Heart right ventricle (tissue), 16 donors: ENCODE measurements at regions not wholly inside any gene's neighbourhood (a gene's known extent, or its start where the extent isn't known, plus 50 kb on each side); places are given as distances from the start of the nearest gene placed in this dataset.

Experiments
- ATAC-seq, 8 donors: fragments of 200-7000 bp; cut with Tn5 transposase; one replicate each; pipeline ENCODE4 v1.9.1; 2020; ENCODE audit warnings: mild to moderate bottlenecking in 8 of 8, moderate library complexity in 8 of 8, moderate number of reproducible peaks in 1 of 8
- DNase-seq, 2 donors: peaks; one replicate each; pipeline ENCODE4 v3.0.0-alpha.2; 2020
- H3K27ac ChIP-seq, 10 donors: fragments of 200-600 bp; sonication (generic) in 2 of 10; one replicate each; pipeline versions ENCODE4 v1.5.0 to v1.8.0; 2020 to 2022; ENCODE audit warnings: mild to moderate bottlenecking in 3 of 10
- H3K27me3 ChIP-seq, 7 donors: fragments of 200-600 bp; one replicate each; pipeline ENCODE4 v1.8.0; 2021 to 2022; ENCODE audit warnings: mild to moderate bottlenecking in 2 of 7
- H3K36me3 ChIP-seq, 9 donors: fragments of 200-600 bp; sonication (generic) in 1 of 9; one replicate each; pipeline versions ENCODE4 v1.5.0 to v1.8.0; 2020 to 2022; ENCODE audit warnings: mild to moderate bottlenecking in 2 of 9
- H3K4me1 ChIP-seq, 9 donors: fragments of 200-600 bp; sonication (generic) in 1 of 9; one replicate each; pipeline versions ENCODE4 v1.5.0 to v1.8.0; 2020 to 2022; ENCODE audit warnings: mild to moderate bottlenecking in 4 of 9
- H3K4me3 ChIP-seq, 10 donors: fragments of 200-600 bp; sonication (generic) in 2 of 10; one replicate each; pipeline versions ENCODE4 v1.5.0 to v1.8.0; 2020 to 2022; ENCODE audit warnings: mild to moderate bottlenecking in 7 of 10, moderate library complexity in 2 of 10
- H3K9me3 ChIP-seq, 11 donors: fragments of 200-600 bp in 10 of 11; sonication (generic) in 2 of 11; one replicate each; pipeline versions ENCODE4 v1.5.0 to v1.8.0; 2013 to 2022; ENCODE audit warnings: mild to moderate bottlenecking in 2 of 11, control low read depth in 1 of 11, moderate library complexity in 1 of 11
- CTCF ChIP-seq, 9 donors: fragments of 200-600 bp; sonication (generic) in 2 of 9; IDR thresholded peaks; one replicate each; pipeline versions ENCODE4 v1.5.0 to v1.8.0; 2021 to 2022; ENCODE audit warnings: antibody characterized with exemption in 9 of 9, mild to moderate bottlenecking in 5 of 9, moderate library complexity in 1 of 9
- WGBS, 2 donors: extraction: QIAGEN DNeasy Blood & Tissue Kit; methylation state at CpG; one replicate each; pipeline ENCODE4 v1.1.7; 2013; ENCODE audit warnings: inconsistent platforms in 1 of 2; 5-methylcytosine and 5-hydroxymethylcytosine counted together
- intact Hi-C, 10 donors: fragments of 100-400 bp; cut with DNase I; formaldehyde crosslinking; loops; one replicate each; pipeline versions ENCODE4 v1.11.1 to v1.14.2; 2022
- donor health status: Arrhythmogenic right ventricular cardiomyopathy.
- donor health status: ischemic (EF 13 %, LVEDD 7.1; RV severe dilation, severe dysfunction).
- donor health status: healthy with polysubstance abuse.
- donor health status: DM: no; HTN: yes; CAD: no.
- donor health status: DM: no; HTN: no; CAD: no.
- donor health status: ischemic (EF 25% LVEDD 6.9; RV normal size, moderate dysfunction).
- donor health status: ischemic (EF 25% LVEDD 5.7; RV mildly dilated, moderate dysfunction).
- donor health status: healthy.
- donor health status: DM: yes; HTN: yes; CAD: no.
- donor health status: Ischemic cardiomyopathy.
- donor health status: ischemic (EF 35%, LVEDD 5.7; RV mildly dilated, moderate dysfunction).
- donor health status: nonischemic (EF 11% LVEDD 7.7; RV severe dilation, severe dysfunction).
- donor health status: DM: yes; HTN: yes; CAD: no.
- donor health status: PGD.
- donor health status: ischemic (EF 29% LVEDD 5.4; RV normal size, mild dysfunction).
- donor health status: nonischemic (EF 23%, LVEDD 6.1; RV moderate dilation, normal function).

GRCh38 chr5:145464171-145464570 lies 371.0 kb downstream of the PRELID2 start:
- WGBS, 2 donors, result 77 to 83% methylated on average over 1 of the region's 1 CpG
- no peak for DNase-seq
- Histone ChIP-seq H3K27me3 (no peaks in the 10 kb centered on the region), H3K4me3 (no peak overlapping the region), H3K36me3 (no peaks in the 10 kb centered on the region), H3K4me1 (peaks cover 0 to 5% (median 0%) of the 10 kb centered on the region in 9 donors), H3K27ac (no peak overlapping the region), H3K9me3 (no peaks in the 10 kb centered on the region)
- intact Hi-C loops, result no loop called here
- no peak for TF ChIP-seq CTCF (IDR thresholded peaks at IDR 0.05)
- ATAC-seq, result no peak

- Histone ChIP-seq H3K4me3 (no peak overlapping the region), H3K9me3 (no peaks in the 10 kb centered on the region), H3K4me1 (peaks cover 0 to 5% (median 0%) of the 10 kb centered on the region in 9 donors), H3K27ac (no peak overlapping the region), H3K27me3 (no peaks in the 10 kb centered on the region), H3K36me3 (no peaks in the 10 kb centered on the region)
- 82% methylated on average over 1 of the region's 1 CpG for whole genome bisulfite sequencing, 2 donors
- DNase-seq (no peak), ATAC-seq (no peak)
- no peak for TF ChIP-seq CTCF (IDR thresholded peaks at IDR 0.05)
- intact Hi-C loops, result no loop called here
These were observed 371.5 kb downstream of the PRELID2 start for GRCh38 chr5:145463634-145464033.

- no peaks in the 10 kb centered on the region for H3K27me3 ChIP-seq
- H3K9me3 ChIP-seq, result no peaks in the 10 kb centered on the region
- H3K4me1 ChIP-seq, result peaks cover 0 to 5% (median 0%) of the 10 kb centered on the region in 9 donors
- H3K36me3 ChIP-seq, result no peaks in the 10 kb centered on the region
- H3K4me3 ChIP-seq, result no peak overlapping the region
- no peak for ATAC-seq
- no peak overlapping the region for H3K27ac ChIP-seq
- WGBS, 2 donors, result 92 to 93% methylated on average over 3 of the region's 3 CpGs
- DNase-seq, result no peak
- intact Hi-C loops, result no loop called here
- no peak for TF ChIP-seq CTCF (IDR thresholded peaks at IDR 0.05)
These were observed 372.6 kb downstream of the PRELID2 start for GRCh38 chr5:145462525-145462924.

- Histone ChIP-seq H3K27me3 (no peaks in the 10 kb centered on the region), H3K4me1 (no peaks in the 10 kb centered on the region), H3K4me3 (no peak overlapping the region), H3K27ac (no peak overlapping the region), H3K9me3 (peaks cover 0 to 32% (median 0%) of the 10 kb centered on the region in 11 donors), H3K36me3 (no peaks in the 10 kb centered on the region)
- 89 to 92% methylated on average over 5 of the region's 5 CpGs for WGBS, 2 donors
- no peak for TF ChIP-seq CTCF (IDR thresholded peaks at IDR 0.05)
- DNase-seq (no peak), ATAC-seq (no peak)
- intact Hi-C loops, result no loop called here
These were observed 384.8 kb downstream of the PRELID2 start for GRCh38 chr5:145450286-145450885.
